HG02970 (cell line): ENCODE measurements at regions not wholly inside any gene's neighbourhood (a gene's known extent, or its start where the extent isn't known, plus 50 kb on each side); places are given as distances from the start of the nearest gene placed in this dataset.
"Not testable (repeated sequence)": the region's sequence is repeated elsewhere in the genome, so short reads cannot be mapped to it uniquely, and the experiment has no call there.

Experiments
- ATAC-seq: cut with Tn5 transposase; IDR thresholded peaks from one replicate; pipeline ENCODE4 v1.9.1; 2021; ENCODE audit warnings: mild to moderate bottlenecking, moderate library complexity, moderate number of reproducible peaks; ENCODE audit not compliant: unreplicated experiment, low FRiP score

- no peak for ATAC-seq
Measured at GRCh38 chr17:63170795-63171194, 204.8 kb downstream of the TANC2 start.

GRCh38 chr17:63171428-63172393 lies 205.7 kb downstream of the TANC2 start:
- no peak for ATAC-seq

GRCh38 chr17:63173450-63173849 lies 207.4 kb downstream of the TANC2 start:
- no peak for ATAC-seq

GRCh38 chr17:63173903-63174302 lies 207.9 kb downstream of the TANC2 start:
- ATAC-seq = no peak

GRCh38 chr17:63178530-63178929 lies 212.5 kb downstream of the TANC2 start:
- no peak for ATAC-seq

- ATAC-seq = no peak
Measured at GRCh38 chr17:63181856-63182255, 215.8 kb downstream of the TANC2 start.

GRCh38 chr17:63185420-63185819 lies 219.4 kb downstream of the TANC2 start:
- ATAC-seq = no peak

- ATAC-seq = no peak
Measured at GRCh38 chr17:63189082-63189481, 223.0 kb downstream of the TANC2 start.

- no peak for ATAC-seq
Measured at GRCh38 chr17:63189930-63190329, 223.9 kb downstream of the TANC2 start.

- ATAC-seq = no peak
Measured at GRCh38 chr17:63190821-63191370, 224.9 kb downstream of the TANC2 start.

GRCh38 chr17:63191610-63192009 lies 225.6 kb downstream of the TANC2 start:
- no peak for ATAC-seq

GRCh38 chr17:63193827-63194226 lies 227.8 kb downstream of the TANC2 start:
- ATAC-seq = no peak

- ATAC-seq = no peak
Measured at GRCh38 chr17:63196772-63197335, 230.8 kb downstream of the TANC2 start.

- no peak for ATAC-seq
Measured at GRCh38 chr17:63203652-63204051, 237.6 kb downstream of the TANC2 start.

- ATAC-seq = no peak
Measured at GRCh38 chr17:63221939-63222338, 224.2 kb downstream of the CYB561 start.

- no peak for ATAC-seq
Measured at GRCh38 chr17:63222655-63223054, 223.5 kb downstream of the CYB561 start.

GRCh38 chr17:63223212-63223911 lies 222.7 kb downstream of the CYB561 start:
- no peak for ATAC-seq

- ATAC-seq = no peak
Measured at GRCh38 chr17:63224644-63225043, 221.5 kb downstream of the CYB561 start.

GRCh38 chr17:63226720-63227119 lies 219.4 kb downstream of the CYB561 start:
- ATAC-seq = not testable (repeated sequence)

- not testable (repeated sequence) for ATAC-seq
Measured at GRCh38 chr17:63231015-63231620, 215.0 kb downstream of the CYB561 start.
